ENCODE measurements at regions not wholly inside any gene's neighbourhood (a gene's known extent, or its start where the extent isn't known, plus 50 kb on each side); places are given as distances from the start of the nearest gene placed in this dataset.

DNA sequence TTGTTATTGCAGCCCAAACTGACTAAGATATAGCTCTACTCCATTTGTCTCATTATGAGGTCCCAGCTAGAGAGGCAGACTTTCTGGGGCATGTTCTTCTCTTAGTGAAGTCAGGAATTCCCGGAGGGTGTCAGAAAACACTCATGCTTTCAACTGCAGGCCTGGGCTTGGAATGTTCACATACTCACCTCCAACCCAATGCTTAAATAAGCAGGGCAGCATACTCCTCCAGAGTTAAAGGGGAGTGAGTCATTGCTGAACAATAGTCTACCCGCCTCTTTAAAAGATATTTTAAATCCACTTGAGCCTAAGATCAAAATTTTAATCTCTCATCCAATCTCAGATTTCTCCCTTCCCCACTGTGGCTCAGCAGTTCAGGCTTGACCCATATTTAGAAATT lies 167.8 kb upstream of the DPH6 start:
- no peak overlapping the region for H3K4ac ChIP-seq (ENCODE audit: low read depth, low read length)
- Mint-ChIP-seq H3K4me1 (peaks cover 5% of the 10 kb centered on the region in 2 experiments), H3K27me3 (ENCODE audit: low read depth) (no peaks in the 10 kb centered on the region), H3K4me3 (no peak overlapping the region), H3K36me3 (ENCODE audit: insufficient read depth in 1 of 3, low read depth in 3 of 3) (no peaks in the 10 kb centered on the region; a peak in 2 of 7 replicates), H3K9me3 (peaks cover 5 to 6% of the 10 kb centered on the region in 2 experiments; a peak in 3 of 5 replicates), H3K27ac (no peak overlapping the region)
- H2BK120ac ChIP-seq (ENCODE audit: low read depth, low read length, poor library complexity, severe bottlenecking): no peak overlapping the region
- no peak overlapping the region for H2BK15ac ChIP-seq (ENCODE audit: low read depth, low read length)
- no peaks in the 10 kb centered on the region; the same call in 1 of the 2 replicates for H3K4me1 ChIP-seq (ENCODE audit: insufficient read depth, low read length)
- H3K9me3 ChIP-seq (ENCODE audit: control insufficient read depth, low read depth, low read length): no peaks in the 10 kb centered on the region
- no peaks in the 10 kb centered on the region for H3K23me2 ChIP-seq (ENCODE audit: insufficient read length, low read depth, low read length, poor library complexity, severe bottlenecking)
- WGBS (ENCODE audit: extremely low coverage, insufficient read length, low lambda C conversion rate): no CpG with 5 or more reads among the region's 2 CpGs
- no peaks in the 10 kb centered on the region for H4K20me1 ChIP-seq (ENCODE audit: control insufficient read depth, insufficient read depth, insufficient read length)
- H3K56ac ChIP-seq (ENCODE audit: insufficient read length, low read depth, low read length): no peak overlapping the region
- no peaks in the 10 kb centered on the region for H3K79me2 ChIP-seq (ENCODE audit: insufficient read depth, low read length)
- H4K5ac ChIP-seq (ENCODE audit: insufficient read length, low read depth, low read length): no peak overlapping the region
- H3K14ac ChIP-seq (ENCODE audit: insufficient read depth, low read length): no peak overlapping the region
- no peak overlapping the region for H2BK12ac ChIP-seq (ENCODE audit: insufficient read length, low read depth, low read length)
- H4K91ac ChIP-seq (ENCODE audit: insufficient read length, low read depth, low read length): no peak overlapping the region
- no peak overlapping the region for H3K27ac ChIP-seq (ENCODE audit: insufficient read length, low read depth, low read length)
- H3K4me2 ChIP-seq (ENCODE audit: insufficient read depth, insufficient read length, low read length): no peak overlapping the region
- H3K27me3 ChIP-seq (ENCODE audit: insufficient read depth, low read length): no peaks in the 10 kb centered on the region
- no peak overlapping the region for H2BK5ac ChIP-seq (ENCODE audit: insufficient read length, low read length)
- no peak overlapping the region for H4K8ac ChIP-seq (replicated peaks; ENCODE audit: insufficient read length, low read depth, low read length)
- no peaks in the 10 kb centered on the region for H3K79me1 ChIP-seq (ENCODE audit: insufficient read depth, low read depth, low read length, poor library complexity, severe bottlenecking)
- H3T11ph ChIP-seq (ENCODE audit: low read length): no peak overlapping the region
- DNase-seq: no peak
- no peak overlapping the region for H2BK20ac ChIP-seq (ENCODE audit: low read depth, low read length, poor library complexity, severe bottlenecking)
- TF ChIP-seq, protein P1, sequence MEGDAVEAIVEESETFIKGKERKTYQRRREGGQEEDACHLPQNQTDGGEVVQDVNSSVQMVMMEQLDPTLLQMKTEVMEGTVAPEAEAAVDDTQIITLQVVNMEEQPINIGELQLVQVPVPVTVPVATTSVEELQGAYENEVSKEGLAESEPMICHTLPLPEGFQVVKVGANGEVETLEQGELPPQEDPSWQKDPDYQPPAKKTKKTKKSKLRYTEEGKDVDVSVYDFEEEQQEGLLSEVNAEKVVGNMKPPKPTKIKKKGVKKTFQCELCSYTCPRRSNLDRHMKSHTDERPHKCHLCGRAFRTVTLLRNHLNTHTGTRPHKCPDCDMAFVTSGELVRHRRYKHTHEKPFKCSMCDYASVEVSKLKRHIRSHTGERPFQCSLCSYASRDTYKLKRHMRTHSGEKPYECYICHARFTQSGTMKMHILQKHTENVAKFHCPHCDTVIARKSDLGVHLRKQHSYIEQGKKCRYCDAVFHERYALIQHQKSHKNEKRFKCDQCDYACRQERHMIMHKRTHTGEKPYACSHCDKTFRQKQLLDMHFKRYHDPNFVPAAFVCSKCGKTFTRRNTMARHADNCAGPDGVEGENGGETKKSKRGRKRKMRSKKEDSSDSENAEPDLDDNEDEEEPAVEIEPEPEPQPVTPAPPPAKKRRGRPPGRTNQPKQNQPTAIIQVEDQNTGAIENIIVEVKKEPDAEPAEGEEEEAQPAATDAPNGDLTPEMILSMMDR (conservative IDR thresholded peaks at IDR 0.05): no peak
- no peak overlapping the region for H3K9ac ChIP-seq (ENCODE audit: extremely low read depth, insufficient read length, low read length)
- H2AK5ac ChIP-seq (ENCODE audit: insufficient read length, low read length): no peak overlapping the region
- H3K18ac ChIP-seq (ENCODE audit: insufficient read length, low read depth, low read length): no peak overlapping the region
- no peak overlapping the region for H3K23ac ChIP-seq (ENCODE audit: insufficient read length, low read depth, low read length)
- H2AFZ ChIP-seq (ENCODE audit: low read length): no peak overlapping the region

Data from H9 (cell line).